ENCODE measurements at regions not wholly inside any gene's neighbourhood (a gene's known extent, or its start where the extent isn't known, plus 50 kb on each side); places are given as distances from the start of the nearest gene placed in this dataset.

DNA sequence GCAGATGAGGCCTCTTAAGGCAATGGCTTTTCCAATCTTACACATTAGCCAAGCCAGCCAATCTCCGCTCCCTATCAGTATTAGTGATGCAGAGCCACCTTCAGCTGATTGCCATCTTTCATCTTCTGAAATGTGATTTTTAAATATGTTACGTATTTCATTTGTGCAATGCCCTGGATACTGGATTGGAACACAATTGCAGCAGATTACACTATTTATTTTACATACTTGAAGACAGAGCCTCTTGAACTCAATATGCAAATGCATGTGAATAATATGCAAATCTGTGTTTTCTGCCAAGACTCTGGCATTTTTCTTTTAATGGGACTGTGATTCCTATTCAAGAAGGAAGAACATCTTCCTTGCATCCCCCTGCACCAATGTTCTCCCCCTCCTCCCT lies 90.5 kb downstream of the GRIN2B start:
- H3K27me3 ChIP-seq (ENCODE audit: control insufficient read depth in 1 of 2, insufficient read depth in 2 of 2, low read length in 2 of 2) = peaks cover 0 to 3% of the 10 kb centered on the region in 2 donors
- H3K9ac ChIP-seq (ENCODE audit: low read length in 2 of 2) = no peak overlapping the region
- no peaks in the 10 kb centered on the region for H3K9me3 ChIP-seq (ENCODE audit: control insufficient read depth in 2 of 2, low read length in 2 of 2)
- H3K4me1 ChIP-seq (ENCODE audit: control insufficient read depth, insufficient read depth, low read length) = no peaks in the 10 kb centered on the region
- H3K4me3 ChIP-seq (ENCODE audit: low read length in 2 of 2) = no peak overlapping the region
- H3K27ac ChIP-seq (ENCODE audit: low read length) = no peak overlapping the region
- no peaks in the 10 kb centered on the region for H3K36me3 ChIP-seq (ENCODE audit: control insufficient read depth in 2 of 2, insufficient read depth in 2 of 2, low read length in 2 of 2)

- Histone ChIP-seq H3K9ac (ENCODE audit: low read length in 2 of 2) (no peak overlapping the region), H3K27me3 (ENCODE audit: control insufficient read depth in 1 of 2, insufficient read depth in 2 of 2, low read length in 2 of 2) (peaks cover 0 to 3% of the 10 kb centered on the region in 2 donors), H3K36me3 (ENCODE audit: control insufficient read depth in 2 of 2, insufficient read depth in 2 of 2, low read length in 2 of 2) (no peaks in the 10 kb centered on the region), H3K4me3 (ENCODE audit: low read length in 2 of 2) (no peak overlapping the region), H3K4me1 (ENCODE audit: control insufficient read depth, insufficient read depth, low read length) (no peaks in the 10 kb centered on the region), H3K9me3 (ENCODE audit: control insufficient read depth in 2 of 2, low read length in 2 of 2) (no peaks in the 10 kb centered on the region), H3K27ac (ENCODE audit: low read length) (no peak overlapping the region)
These were observed 93.5 kb downstream of the GRIN2B start for GRCh38 chr12:13887779-13888388.

- H3K9me3 ChIP-seq (ENCODE audit: control insufficient read depth in 2 of 2, low read length in 2 of 2) = no peaks in the 10 kb centered on the region
These were observed 99.2 kb downstream of the GRIN2B start for GRCh38 chr12:13882176-13882575.

GRCh38 chr12:13880613-13881012 lies 100.8 kb downstream of the GRIN2B start:
- no peak overlapping the region for H3K4me3 ChIP-seq (ENCODE audit: low read length in 2 of 2)
- H3K36me3 ChIP-seq (ENCODE audit: control insufficient read depth in 2 of 2, insufficient read depth in 2 of 2, low read length in 2 of 2) = no peaks in the 10 kb centered on the region
- no peak overlapping the region for H3K27ac ChIP-seq (ENCODE audit: low read length)
- no peak overlapping the region for H3K9ac ChIP-seq (ENCODE audit: low read length in 2 of 2)
- no peaks in the 10 kb centered on the region for H3K4me1 ChIP-seq (ENCODE audit: control insufficient read depth, insufficient read depth, low read length)
- no peaks in the 10 kb centered on the region for H3K9me3 ChIP-seq (ENCODE audit: control insufficient read depth in 2 of 2, low read length in 2 of 2)
- H3K27me3 ChIP-seq (ENCODE audit: control insufficient read depth in 1 of 2, insufficient read depth in 2 of 2, low read length in 2 of 2) = no peaks in the 10 kb centered on the region

More at GRCh38 chr12:13882176-13882575, 99.2 kb downstream of the GRIN2B start:
- Histone ChIP-seq H3K4me1 (ENCODE audit: control insufficient read depth, insufficient read depth, low read length) (no peaks in the 10 kb centered on the region), H3K4me3 (ENCODE audit: low read length in 2 of 2) (no peak overlapping the region), H3K27me3 (ENCODE audit: control insufficient read depth in 1 of 2, insufficient read depth in 2 of 2, low read length in 2 of 2) (no peaks in the 10 kb centered on the region), H3K9ac (ENCODE audit: low read length in 2 of 2) (no peak overlapping the region), H3K27ac (ENCODE audit: low read length) (no peak overlapping the region), H3K36me3 (ENCODE audit: control insufficient read depth in 2 of 2, insufficient read depth in 2 of 2, low read length in 2 of 2) (no peaks in the 10 kb centered on the region)

- H3K27me3 ChIP-seq (ENCODE audit: control insufficient read depth in 1 of 2, insufficient read depth in 2 of 2, low read length in 2 of 2) = no peaks in the 10 kb centered on the region
- no peak overlapping the region for H3K27ac ChIP-seq (ENCODE audit: low read length)
- H3K4me3 ChIP-seq (ENCODE audit: low read length in 2 of 2) = no peak overlapping the region
- no peaks in the 10 kb centered on the region for H3K36me3 ChIP-seq (ENCODE audit: control insufficient read depth in 2 of 2, insufficient read depth in 2 of 2, low read length in 2 of 2)
- H3K4me1 ChIP-seq (ENCODE audit: control insufficient read depth, insufficient read depth, low read length) = no peaks in the 10 kb centered on the region
- H3K9me3 ChIP-seq (ENCODE audit: control insufficient read depth in 2 of 2, low read length in 2 of 2) = no peaks in the 10 kb centered on the region
- no peak overlapping the region for H3K9ac ChIP-seq (ENCODE audit: low read length in 2 of 2)
These were observed 105.7 kb downstream of the GRIN2B start for GRCh38 chr12:13875744-13876143.

DNA sequence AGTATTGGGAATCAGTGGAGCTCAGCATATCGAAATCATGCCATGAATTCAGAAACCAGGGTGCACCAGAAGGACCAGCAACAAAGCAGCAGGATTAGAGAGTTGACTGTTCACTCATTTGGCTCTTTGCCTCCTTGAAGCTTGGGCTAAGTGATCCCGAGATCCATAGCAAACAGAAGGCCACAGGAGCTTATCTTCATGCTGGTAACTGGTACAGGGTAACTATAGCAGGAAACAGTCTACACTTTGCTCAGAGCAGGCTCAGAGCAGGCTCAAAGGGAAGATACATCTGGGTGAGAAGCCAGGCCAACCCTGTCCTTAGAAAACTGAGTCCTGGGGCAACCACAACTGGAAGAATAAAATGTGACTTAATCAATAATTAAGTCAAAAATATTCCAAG lies 111.1 kb downstream of the GRIN2B start:
- Histone ChIP-seq H3K9ac (ENCODE audit: low read length in 2 of 2) (no peak overlapping the region), H3K27me3 (ENCODE audit: control insufficient read depth in 1 of 2, insufficient read depth in 2 of 2, low read length in 2 of 2) (peaks cover 2 to 5% of the 10 kb centered on the region in 2 donors), H3K4me3 (ENCODE audit: low read length in 2 of 2) (no peak overlapping the region), H3K4me1 (ENCODE audit: control insufficient read depth, insufficient read depth, low read length) (no peaks in the 10 kb centered on the region), H3K36me3 (ENCODE audit: control insufficient read depth in 2 of 2, insufficient read depth in 2 of 2, low read length in 2 of 2) (no peaks in the 10 kb centered on the region), H3K9me3 (ENCODE audit: control insufficient read depth in 2 of 2, low read length in 2 of 2) (no peaks in the 10 kb centered on the region), H3K27ac (ENCODE audit: low read length) (no peak overlapping the region)

GRCh38 chr12:13864081-13864673 lies 117.2 kb downstream of the GRIN2B start:
- H3K9me3 ChIP-seq (ENCODE audit: control insufficient read depth in 2 of 2, low read length in 2 of 2) = no peaks in the 10 kb centered on the region
- H3K9ac ChIP-seq (ENCODE audit: low read length in 2 of 2) = no peak overlapping the region
- H3K4me1 ChIP-seq (ENCODE audit: control insufficient read depth, insufficient read depth, low read length) = no peaks in the 10 kb centered on the region
- peaks cover 0 to 3% of the 10 kb centered on the region in 2 donors for H3K27me3 ChIP-seq (ENCODE audit: control insufficient read depth in 1 of 2, insufficient read depth in 2 of 2, low read length in 2 of 2)
- no peak overlapping the region for H3K27ac ChIP-seq (ENCODE audit: low read length)
- H3K36me3 ChIP-seq (ENCODE audit: control insufficient read depth in 2 of 2, insufficient read depth in 2 of 2, low read length in 2 of 2) = no peaks in the 10 kb centered on the region
- H3K4me3 ChIP-seq (ENCODE audit: low read length in 2 of 2) = no peak overlapping the region

- Histone ChIP-seq H3K4me3 (ENCODE audit: low read length in 2 of 2) (no peak overlapping the region), H3K27ac (ENCODE audit: low read length) (no peak overlapping the region), H3K9ac (ENCODE audit: low read length in 2 of 2) (no peak overlapping the region), H3K4me1 (ENCODE audit: control insufficient read depth, insufficient read depth, low read length) (no peaks in the 10 kb centered on the region), H3K36me3 (ENCODE audit: control insufficient read depth in 2 of 2, insufficient read depth in 2 of 2, low read length in 2 of 2) (no peaks in the 10 kb centered on the region), H3K27me3 (ENCODE audit: control insufficient read depth in 1 of 2, insufficient read depth in 2 of 2, low read length in 2 of 2) (peaks cover 0 to 3% of the 10 kb centered on the region in 2 donors), H3K9me3 (ENCODE audit: control insufficient read depth in 2 of 2, low read length in 2 of 2) (no peaks in the 10 kb centered on the region)
These were observed 123.7 kb downstream of the GRIN2B start for GRCh38 chr12:13857750-13858149.

- H3K4me1 ChIP-seq (ENCODE audit: control insufficient read depth, insufficient read depth, low read length) = no peaks in the 10 kb centered on the region
- no peaks in the 10 kb centered on the region for H3K36me3 ChIP-seq (ENCODE audit: control insufficient read depth in 2 of 2, insufficient read depth in 2 of 2, low read length in 2 of 2)
- H3K27me3 ChIP-seq (ENCODE audit: control insufficient read depth in 1 of 2, insufficient read depth in 2 of 2, low read length in 2 of 2) = no peaks in the 10 kb centered on the region
- no peak overlapping the region for H3K4me3 ChIP-seq (ENCODE audit: low read length in 2 of 2)
- H3K9me3 ChIP-seq (ENCODE audit: control insufficient read depth in 2 of 2, low read length in 2 of 2) = no peaks in the 10 kb centered on the region
- no peak overlapping the region for H3K27ac ChIP-seq (ENCODE audit: low read length)
- H3K9ac ChIP-seq (ENCODE audit: low read length in 2 of 2) = no peak overlapping the region
These were observed 127.9 kb downstream of the GRIN2B start for GRCh38 chr12:13853471-13853870.

- no peaks in the 10 kb centered on the region for H3K4me1 ChIP-seq (ENCODE audit: control insufficient read depth, insufficient read depth, low read length)
- H3K36me3 ChIP-seq (ENCODE audit: control insufficient read depth in 2 of 2, insufficient read depth in 2 of 2, low read length in 2 of 2) = no peaks in the 10 kb centered on the region
- no peak overlapping the region for H3K4me3 ChIP-seq (ENCODE audit: low read length in 2 of 2)
- H3K9ac ChIP-seq (ENCODE audit: low read length in 2 of 2) = no peak overlapping the region
- no peaks in the 10 kb centered on the region for H3K9me3 ChIP-seq (ENCODE audit: control insufficient read depth in 2 of 2, low read length in 2 of 2)
- no peaks in the 10 kb centered on the region for H3K27me3 ChIP-seq (ENCODE audit: control insufficient read depth in 1 of 2, insufficient read depth in 2 of 2, low read length in 2 of 2)
- H3K27ac ChIP-seq (ENCODE audit: low read length) = no peak overlapping the region
These were observed 129.6 kb downstream of the GRIN2B start for GRCh38 chr12:13851828-13852227.

DNA sequence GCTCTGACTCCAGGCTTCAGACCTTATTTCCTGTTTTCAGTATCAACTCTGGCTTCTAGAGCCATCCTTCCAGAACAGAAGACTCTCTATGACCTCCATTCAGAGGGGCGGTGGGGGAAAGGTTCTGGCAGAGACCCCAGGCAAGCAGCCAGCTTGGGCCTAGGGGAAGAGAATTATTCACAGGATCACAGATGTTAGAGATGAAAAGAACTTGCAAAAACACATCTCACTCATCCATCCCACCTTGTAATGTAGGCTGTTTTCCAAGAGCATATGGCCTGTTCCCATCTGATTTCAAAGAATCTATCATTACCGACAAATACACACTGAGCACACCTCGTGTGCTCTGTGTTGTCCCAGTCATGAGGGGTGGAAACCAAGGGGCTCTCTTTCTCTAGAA lies 131.9 kb downstream of the GRIN2B start:
- Histone ChIP-seq H3K36me3 (ENCODE audit: control insufficient read depth in 2 of 2, insufficient read depth in 2 of 2, low read length in 2 of 2) (no peaks in the 10 kb centered on the region), H3K4me3 (ENCODE audit: low read length in 2 of 2) (no peak overlapping the region), H3K27me3 (ENCODE audit: control insufficient read depth in 1 of 2, insufficient read depth in 2 of 2, low read length in 2 of 2) (no peaks in the 10 kb centered on the region), H3K4me1 (ENCODE audit: control insufficient read depth, insufficient read depth, low read length) (no peaks in the 10 kb centered on the region), H3K9ac (ENCODE audit: low read length in 2 of 2) (no peak overlapping the region), H3K9me3 (ENCODE audit: control insufficient read depth in 2 of 2, low read length in 2 of 2) (no peaks in the 10 kb centered on the region), H3K27ac (ENCODE audit: low read length) (no peak overlapping the region)
